ENCODE measurements at regions not wholly inside any gene's neighbourhood (a gene's known extent, or its start where the extent isn't known, plus 50 kb on each side); places are given as distances from the start of the nearest gene placed in this dataset.

- TF ChIP-seq CTCF (IDR thresholded peaks at IDR 0.05) = no peak
- TF ChIP-seq POLR2A (IDR thresholded peaks at IDR 0.05) = no peak
- TF ChIP-seq POLR2AphosphoS5 (IDR thresholded peaks at IDR 0.05) = no peak
Measured at GRCh38 chr6:166768761-166769160, 141.7 kb upstream of the RPS6KA2 start.
